Cardiac muscle cell (in vitro differentiated cells and primary cell): ENCODE measurements at regions not wholly inside any gene's neighbourhood (a gene's known extent, or its start where the extent isn't known, plus 50 kb on each side); places are given as distances from the start of the nearest gene placed in this dataset.
A peak's percentile ranks its signal among the peaks of the same experiment; 100 is the strongest.

ENCODE experiments used
- DNase-seq, 2 donors: peaks; one replicate each; pipeline versions ENCODE4 v3.0.0 to v3.0.0-alpha.2; 2010 to 2017; ENCODE audit warnings: low read depth in 1 of 2, low spot score in 1 of 2
- H3K27ac ChIP-seq: fragments of 200-600 bp; sonication (generic); 2 replicates; pipeline ENCODE4 v1.5.1; 2016
- H3K27me3 ChIP-seq: fragments of 200-600 bp; sonication (generic); 2 replicates; pipeline ENCODE4 v1.6.0; 2016; ENCODE audit warnings: control low read depth
- H3K36me3 ChIP-seq: fragments of 200-600 bp; sonication (generic); 2 replicates; pipeline ENCODE4 v1.5.1; 2016; ENCODE audit warnings: control low read depth
- H3K4me1 ChIP-seq: fragments of 200-600 bp; sonication (generic); 2 replicates; pipeline ENCODE4 v1.8.1; 2017; ENCODE audit warnings: low read depth, mild to moderate bottlenecking, mixed run types
- H3K4me3 ChIP-seq: fragments of 200-600 bp; sonication (generic); 2 replicates; pipeline ENCODE4 v1.5.1; 2016; ENCODE audit warnings: mild to moderate bottlenecking
- H3K9me3 ChIP-seq: fragments of 200-600 bp; sonication (generic); 2 replicates; pipeline ENCODE4 v1.5.1; 2017; ENCODE audit warnings: low read depth, mild to moderate bottlenecking, control low read depth
- CTCF ChIP-seq: IDR thresholded peaks from 2 replicates; pipeline ENCODE4 v1.5.1; 2012; ENCODE audit warnings: low read depth, mild to moderate bottlenecking, low read length

DNA sequence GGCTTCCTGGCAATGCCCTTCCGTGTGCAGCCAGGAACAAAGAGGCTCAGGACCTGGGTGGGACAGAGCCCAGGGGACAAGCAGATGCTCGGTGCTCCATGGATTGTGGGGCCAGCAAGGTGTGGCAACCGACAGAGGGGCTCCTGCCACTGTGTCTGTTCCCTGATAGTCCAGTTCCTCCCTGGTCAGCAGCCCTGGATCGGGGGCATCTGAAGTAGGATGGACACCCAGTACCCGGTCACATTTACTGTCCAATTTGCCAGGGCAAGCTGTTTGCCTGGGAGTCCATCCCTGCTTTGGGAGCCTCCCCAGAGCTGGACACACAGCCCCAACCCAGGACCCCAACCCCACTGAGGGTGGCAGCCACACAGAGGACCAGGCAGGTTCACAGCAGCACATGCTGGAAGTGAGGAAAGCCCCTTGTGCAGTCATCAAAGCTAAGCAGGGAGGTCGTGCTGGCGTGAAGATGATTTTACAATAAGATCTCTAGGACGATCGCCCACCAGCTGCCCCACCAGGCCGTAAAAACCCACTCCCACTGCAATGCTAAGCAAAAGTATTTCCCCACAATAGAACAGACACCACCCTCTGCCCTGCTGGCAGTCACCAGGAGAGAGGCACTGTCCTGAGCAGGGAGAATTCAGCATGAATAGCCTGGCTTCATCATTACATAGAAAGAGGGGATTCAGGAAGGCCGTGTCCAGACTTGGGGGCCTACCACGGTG is 141.7 kb downstream of the NDUFA10 start:
- Histone ChIP-seq H3K36me3 (no peaks in the 10 kb centered on the region), H3K27me3 (no peaks in the 10 kb centered on the region), H3K9me3 (no peaks in the 10 kb centered on the region), H3K4me1 (no peaks in the 10 kb centered on the region), H3K27ac (no peak overlapping the region), H3K4me3 (no peak overlapping the region)
- DNase-seq: no peak
- TF ChIP-seq CTCF: no peak

GRCh38 chr2:239882781-239883180 is 142.4 kb downstream of the NDUFA10 start:
- Histone ChIP-seq H3K27me3 (no peaks in the 10 kb centered on the region), H3K36me3 (no peaks in the 10 kb centered on the region), H3K4me1 (no peaks in the 10 kb centered on the region), H3K9me3 (no peaks in the 10 kb centered on the region), H3K27ac (no peak overlapping the region), H3K4me3 (no peak overlapping the region)
- TF ChIP-seq CTCF: no peak
- no peak for DNase-seq

DNA sequence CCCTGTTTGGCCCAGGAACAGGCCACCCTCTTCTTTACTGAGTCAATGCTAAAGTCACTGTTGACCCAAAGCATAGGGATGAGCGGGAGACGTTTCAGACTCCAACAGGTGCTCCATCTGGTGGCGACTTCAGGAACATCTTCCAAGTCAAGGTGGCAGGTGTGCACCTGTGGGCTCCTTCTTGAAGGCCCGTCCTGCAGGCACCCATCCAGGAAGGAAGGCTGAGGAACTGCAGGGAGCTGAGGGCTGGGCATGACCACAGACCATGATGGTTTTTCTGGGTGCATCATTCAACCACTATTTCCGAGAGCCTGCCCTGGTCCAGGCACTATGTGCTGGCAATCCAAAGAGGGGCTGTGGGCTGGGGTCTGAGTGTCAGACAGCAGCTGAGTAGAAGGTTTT is 142.8 kb downstream of the NDUFA10 start:
- Histone ChIP-seq H3K36me3 (no peaks in the 10 kb centered on the region), H3K27ac (no peak overlapping the region), H3K4me3 (no peak overlapping the region), H3K27me3 (no peaks in the 10 kb centered on the region), H3K4me1 (no peaks in the 10 kb centered on the region), H3K9me3 (no peaks in the 10 kb centered on the region)
- peak; percentile 46 for TF ChIP-seq CTCF
- peak in 1 of 2 donors; percentile 36 for DNase-seq

DNA sequence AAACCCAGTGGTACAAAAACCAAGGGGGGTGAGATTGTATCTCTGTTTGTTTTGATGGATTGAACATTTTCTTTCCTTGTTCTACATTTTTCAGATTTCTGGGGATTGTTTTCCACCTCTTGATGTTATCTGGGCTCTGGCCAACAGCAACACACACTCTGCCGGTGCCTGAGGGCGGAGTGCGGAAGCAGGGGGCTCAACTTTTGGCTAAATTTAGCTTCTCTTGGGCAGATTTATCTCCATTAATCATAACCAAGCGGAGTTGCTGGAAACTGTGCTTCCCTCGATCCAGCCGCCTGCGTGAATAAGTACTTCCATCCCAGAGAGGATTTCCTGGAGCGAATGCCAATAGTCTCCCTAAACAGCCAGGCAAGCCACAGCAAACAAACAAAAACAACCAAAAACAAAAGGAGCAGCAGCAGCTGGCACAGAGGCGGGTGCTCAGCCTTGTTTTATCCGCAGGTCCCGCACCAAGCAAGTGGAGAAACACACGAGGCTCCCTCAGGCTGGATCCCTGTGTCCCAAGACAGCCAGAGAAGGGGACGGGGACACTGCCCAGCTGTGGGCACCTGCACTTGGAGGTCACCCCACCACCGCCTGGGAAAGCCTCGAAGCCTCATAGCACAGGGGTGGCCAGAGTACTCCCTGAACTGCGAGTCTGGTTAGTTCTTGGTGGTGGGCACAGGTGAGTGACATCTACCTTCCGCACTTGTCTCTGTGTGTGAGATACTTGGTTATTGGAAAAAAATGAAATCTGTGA is 143.4 kb downstream of the NDUFA10 start:
- no peaks in the 10 kb centered on the region for H3K27me3 ChIP-seq
- no peak for TF ChIP-seq CTCF
- H3K4me3 ChIP-seq: no peak overlapping the region
- no peak overlapping the region for H3K27ac ChIP-seq
- H3K36me3 ChIP-seq: no peaks in the 10 kb centered on the region
- no peaks in the 10 kb centered on the region for H3K4me1 ChIP-seq
- DNase-seq: peak in 1 of 2 donors; percentile 52
- no peaks in the 10 kb centered on the region for H3K9me3 ChIP-seq

GRCh38 chr2:239881031-239881471 is 144.1 kb downstream of the NDUFA10 start:
- DNase-seq: no peak
- TF ChIP-seq CTCF: no peak
- Histone ChIP-seq H3K36me3 (no peaks in the 10 kb centered on the region), H3K4me1 (no peaks in the 10 kb centered on the region), H3K27me3 (no peaks in the 10 kb centered on the region), H3K9me3 (no peaks in the 10 kb centered on the region), H3K27ac (no peak overlapping the region), H3K4me3 (no peak overlapping the region)
